Lower leg skin (tissue), 3 donors: ENCODE measurements at regions not wholly inside any gene's neighbourhood (a gene's known extent, or its start where the extent isn't known, plus 50 kb on each side); places are given as distances from the start of the nearest gene placed in this dataset.

Experiments
- POLR2A ChIP-seq, 2 donors: fragments of 450-650 bp; IDR thresholded peaks; one replicate each; pipeline ENCODE4 v1.6.1; 2016 to 2017; ENCODE audit warnings: antibody characterized with exemption in 2 of 2, mild to moderate bottlenecking in 1 of 2, moderate library complexity in 1 of 2
- TF ChIP-seq, protein P1 (sequence below), 3 donors: fragments of 450-650 bp; IDR thresholded peaks; one replicate each; pipeline ENCODE4 v1.5.1; 2016; ENCODE audit warnings: antibody characterized with exemption in 3 of 3, mild to moderate bottlenecking in 3 of 3, moderate library complexity in 2 of 3

GRCh38 chr13:70795484-70795883 lies 687.2 kb upstream of the KLHL1 start:
- TF ChIP-seq, protein P1, sequence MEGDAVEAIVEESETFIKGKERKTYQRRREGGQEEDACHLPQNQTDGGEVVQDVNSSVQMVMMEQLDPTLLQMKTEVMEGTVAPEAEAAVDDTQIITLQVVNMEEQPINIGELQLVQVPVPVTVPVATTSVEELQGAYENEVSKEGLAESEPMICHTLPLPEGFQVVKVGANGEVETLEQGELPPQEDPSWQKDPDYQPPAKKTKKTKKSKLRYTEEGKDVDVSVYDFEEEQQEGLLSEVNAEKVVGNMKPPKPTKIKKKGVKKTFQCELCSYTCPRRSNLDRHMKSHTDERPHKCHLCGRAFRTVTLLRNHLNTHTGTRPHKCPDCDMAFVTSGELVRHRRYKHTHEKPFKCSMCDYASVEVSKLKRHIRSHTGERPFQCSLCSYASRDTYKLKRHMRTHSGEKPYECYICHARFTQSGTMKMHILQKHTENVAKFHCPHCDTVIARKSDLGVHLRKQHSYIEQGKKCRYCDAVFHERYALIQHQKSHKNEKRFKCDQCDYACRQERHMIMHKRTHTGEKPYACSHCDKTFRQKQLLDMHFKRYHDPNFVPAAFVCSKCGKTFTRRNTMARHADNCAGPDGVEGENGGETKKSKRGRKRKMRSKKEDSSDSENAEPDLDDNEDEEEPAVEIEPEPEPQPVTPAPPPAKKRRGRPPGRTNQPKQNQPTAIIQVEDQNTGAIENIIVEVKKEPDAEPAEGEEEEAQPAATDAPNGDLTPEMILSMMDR (IDR thresholded peaks at IDR 0.05) = no peak
- no peak for TF ChIP-seq POLR2A (IDR thresholded peaks at IDR 0.05)
